GM21381 (cell line): ENCODE measurements at regions not wholly inside any gene's neighbourhood (a gene's known extent, or its start where the extent isn't known, plus 50 kb on each side); places are given as distances from the start of the nearest gene placed in this dataset.
A peak's percentile ranks its signal among the peaks of the same experiment; 100 is the strongest.
"Not testable (repeated sequence)": the region's sequence is repeated elsewhere in the genome, so short reads cannot be mapped to it uniquely, and the experiment has no call there.

Experiments used
- ATAC-seq: cut with Tn5 transposase; IDR thresholded peaks from one replicate; pipeline ENCODE4 v1.9.1; 2021; ENCODE audit warnings: mild to moderate bottlenecking, moderate library complexity; ENCODE audit not compliant: unreplicated experiment

GRCh38 chr4:163681208-163681821, 186.8 kb downstream of the TMA16 start:
- ATAC-seq, result no peak

GRCh38 chr4:163688856-163689255, 194.4 kb downstream of the TMA16 start:
- no peak for ATAC-seq

GRCh38 chr4:163693211-163693610, 198.7 kb downstream of the TMA16 start:
- ATAC-seq, result no peak

DNA sequence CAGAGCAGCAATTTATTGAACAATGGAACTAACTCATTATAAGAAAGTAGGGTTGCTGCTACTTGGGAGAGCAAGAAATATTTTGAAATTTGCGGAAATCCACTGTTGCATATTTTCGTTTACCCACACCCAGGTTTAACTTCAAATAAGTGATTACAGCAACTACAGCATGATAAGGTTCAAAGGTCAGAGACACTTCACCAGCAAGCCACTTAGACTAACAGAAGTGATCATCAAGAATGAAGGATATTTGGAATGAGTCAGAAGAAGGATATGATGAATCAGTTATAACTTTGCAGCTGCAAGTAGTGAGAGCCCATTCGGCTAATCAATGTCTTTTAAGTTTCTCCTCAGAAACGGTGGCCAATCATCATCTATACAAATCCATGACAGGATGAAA, 199.3 kb downstream of the TMA16 start:
- ATAC-seq, result no peak

DNA sequence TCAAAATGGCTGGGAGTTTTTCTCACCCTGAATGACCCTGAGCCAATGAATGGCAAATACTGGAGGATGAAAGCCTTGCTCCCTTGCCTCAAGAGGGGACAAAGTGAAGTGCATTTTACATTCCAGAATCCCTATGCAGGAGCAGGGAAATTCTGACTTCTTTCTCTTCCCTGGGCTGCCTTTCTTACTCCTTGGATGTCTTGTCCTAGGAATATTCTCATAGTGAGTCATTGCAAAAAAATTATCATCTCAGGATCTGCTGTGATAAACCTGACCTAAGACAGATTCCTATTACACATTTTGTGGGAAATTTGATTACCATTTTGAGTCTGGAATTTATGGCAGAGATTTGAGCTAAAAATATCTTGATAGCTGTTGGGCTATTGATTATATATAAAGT, 199.9 kb downstream of the TMA16 start:
- ATAC-seq, result no peak

DNA sequence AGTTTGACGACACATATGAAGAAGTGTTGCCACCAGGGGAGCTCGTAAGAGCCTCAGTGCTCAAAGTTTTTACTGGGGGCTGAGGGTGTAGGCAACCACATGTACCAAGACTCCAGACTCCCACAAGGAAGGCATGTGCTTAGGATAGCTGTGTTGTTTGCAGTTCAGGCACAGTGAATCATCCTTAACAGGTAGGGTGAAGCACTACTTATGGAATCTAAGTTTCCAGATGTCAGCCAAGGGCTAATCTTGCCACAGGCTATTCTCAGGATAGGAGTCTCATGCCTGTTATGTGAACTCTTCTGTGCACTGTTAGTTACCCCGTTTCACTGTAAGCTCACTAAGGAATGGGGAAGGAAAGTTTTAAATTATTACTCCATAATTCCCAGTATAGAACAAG, 202.6 kb downstream of the TMA16 start:
- ATAC-seq, result no peak

GRCh38 chr4:163700383-163700782, 205.9 kb downstream of the TMA16 start:
- ATAC-seq, result not testable (repeated sequence)

- peak; percentile 98 for ATAC-seq
Observed at GRCh38 chr4:163701916-163702315, 207.4 kb downstream of the TMA16 start.

DNA sequence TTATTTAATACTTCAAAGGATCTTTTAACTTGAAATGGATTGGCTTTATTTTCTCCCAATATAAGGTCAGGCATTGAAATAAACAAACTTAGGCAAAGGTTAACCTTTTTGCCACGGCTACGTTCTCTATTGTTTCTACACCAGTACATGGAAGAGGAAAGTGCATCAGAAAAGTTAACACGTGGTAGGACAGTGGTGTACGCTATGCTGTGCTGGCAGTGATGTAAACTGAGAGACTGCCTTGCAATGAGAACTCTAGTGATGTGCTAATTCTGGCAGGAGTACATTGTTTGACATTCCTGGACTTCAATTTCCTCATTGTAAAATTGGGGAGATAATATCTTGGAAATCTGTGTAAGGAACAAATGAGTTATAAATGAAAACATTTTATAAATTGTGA, 208.2 kb downstream of the TMA16 start:
- no peak for ATAC-seq

GRCh38 chr4:163703251-163703650, 208.8 kb downstream of the TMA16 start:
- ATAC-seq, result no peak

DNA sequence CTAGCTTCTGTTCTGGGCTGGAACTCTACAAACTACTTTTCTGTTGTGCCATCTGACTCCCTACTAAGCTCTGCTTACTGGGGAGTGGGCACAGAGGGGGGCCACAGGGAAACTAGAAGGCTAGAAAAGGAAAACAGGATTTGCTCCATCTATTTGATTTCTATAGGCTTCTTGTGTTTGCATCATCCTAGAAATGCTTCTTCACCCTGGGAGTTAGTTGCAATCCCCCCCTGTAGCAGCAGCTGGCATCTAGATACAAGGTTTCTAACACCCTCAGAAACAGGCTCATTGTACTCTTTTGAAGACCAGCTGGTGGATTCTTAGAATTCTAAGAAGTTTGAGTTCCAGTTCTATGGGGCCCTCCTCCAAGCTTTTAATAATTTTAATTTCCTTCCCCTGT, 213.4 kb downstream of the TMA16 start:
- ATAC-seq, result no peak

- ATAC-seq, result no peak
Observed at GRCh38 chr4:163709601-163710000, 215.1 kb downstream of the TMA16 start.

- ATAC-seq, result no peak
Observed at GRCh38 chr4:163710158-163710557, 215.7 kb downstream of the TMA16 start.

DNA sequence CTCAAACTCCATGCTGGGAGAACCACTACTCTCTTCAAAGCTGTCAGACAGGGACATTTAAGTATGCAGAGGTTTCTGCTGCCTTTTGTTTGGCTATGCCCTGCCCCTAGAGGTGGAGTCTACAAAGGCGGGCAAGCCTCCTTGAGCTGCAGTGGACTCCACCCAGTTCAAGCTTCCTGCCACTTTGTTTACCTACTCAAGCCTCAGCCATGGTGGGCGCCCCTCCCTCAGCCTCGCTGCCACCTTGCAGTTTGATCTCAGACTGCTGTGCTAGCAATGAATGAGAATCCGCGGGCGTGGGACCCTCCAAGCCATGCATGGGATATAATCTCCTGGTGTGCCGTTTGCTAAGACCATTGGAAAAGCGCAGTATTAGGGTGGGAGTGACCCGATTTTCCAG, 230.0 kb downstream of the TMA16 start:
- ATAC-seq, result not testable (repeated sequence)

GRCh38 chr4:163726641-163727040, 232.2 kb downstream of the TMA16 start:
- ATAC-seq, result no peak

GRCh38 chr4:163731071-163731470, 236.6 kb downstream of the TMA16 start:
- ATAC-seq, result no peak

- ATAC-seq, result no peak
Observed at GRCh38 chr4:163732473-163732872, 238.0 kb downstream of the TMA16 start.

DNA sequence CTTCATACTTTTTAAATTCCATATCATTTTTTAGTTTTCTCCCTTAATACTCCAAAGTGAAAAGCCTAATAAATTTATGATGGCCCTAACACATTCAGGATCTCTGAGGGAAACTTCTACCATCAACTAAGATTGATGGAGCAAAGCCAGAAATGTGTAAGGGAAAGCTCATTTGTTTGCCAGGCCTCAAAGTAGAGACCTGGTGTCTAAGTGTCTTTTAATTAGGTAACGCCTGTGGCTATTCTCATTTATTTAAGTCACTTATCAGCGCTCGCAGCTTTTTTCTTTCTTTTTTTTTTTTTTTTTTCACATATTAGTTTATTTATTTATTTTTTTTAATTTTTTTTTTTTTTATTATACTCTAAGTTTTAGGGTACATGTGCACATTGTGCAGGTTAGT, 242.4 kb downstream of the TMA16 start:
- no peak for ATAC-seq

DNA sequence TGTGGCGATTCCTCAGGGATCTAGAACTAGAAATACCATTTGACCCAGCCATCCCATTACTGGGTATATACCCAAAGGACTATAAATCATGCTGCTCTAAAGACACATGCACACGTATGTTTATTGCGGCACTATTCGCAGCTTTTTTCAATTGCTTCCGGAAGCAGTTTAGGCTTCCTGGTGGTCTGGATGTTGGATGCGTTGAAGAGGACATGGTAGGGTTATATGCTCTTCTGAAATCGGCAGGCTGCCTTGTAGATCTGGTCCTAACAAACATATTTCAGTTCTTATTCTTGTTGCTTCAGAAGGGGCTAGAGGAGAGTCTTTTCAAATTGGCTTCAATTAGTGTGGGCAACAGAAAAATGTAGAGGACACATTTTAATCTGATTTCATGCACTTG, 243.4 kb downstream of the TMA16 start:
- not testable (repeated sequence) for ATAC-seq

DNA sequence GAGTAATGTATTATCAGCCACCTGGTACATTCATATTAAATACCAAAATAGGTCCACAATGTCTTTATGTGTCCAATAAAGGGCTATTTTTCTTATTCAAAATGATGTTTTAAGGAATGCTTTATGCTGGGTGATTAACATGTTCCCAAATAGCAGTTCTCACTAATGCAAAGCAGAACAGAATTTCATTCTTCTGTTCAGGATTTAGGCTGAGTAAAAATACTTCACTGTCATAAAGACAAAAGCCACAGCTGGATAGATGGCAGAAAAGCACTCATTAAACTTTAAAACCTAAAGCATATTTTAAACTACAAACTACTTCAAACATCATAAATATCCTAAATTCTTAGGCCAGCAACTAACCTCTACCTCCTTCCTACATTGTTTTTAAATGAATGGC, 244.0 kb downstream of the TMA16 start:
- no peak for ATAC-seq

GRCh38 chr4:163744861-163745260, 250.4 kb downstream of the TMA16 start:
- peak; percentile 96 for ATAC-seq

- no peak for ATAC-seq
Observed at GRCh38 chr4:163747293-163747692, 252.8 kb downstream of the TMA16 start.

DNA sequence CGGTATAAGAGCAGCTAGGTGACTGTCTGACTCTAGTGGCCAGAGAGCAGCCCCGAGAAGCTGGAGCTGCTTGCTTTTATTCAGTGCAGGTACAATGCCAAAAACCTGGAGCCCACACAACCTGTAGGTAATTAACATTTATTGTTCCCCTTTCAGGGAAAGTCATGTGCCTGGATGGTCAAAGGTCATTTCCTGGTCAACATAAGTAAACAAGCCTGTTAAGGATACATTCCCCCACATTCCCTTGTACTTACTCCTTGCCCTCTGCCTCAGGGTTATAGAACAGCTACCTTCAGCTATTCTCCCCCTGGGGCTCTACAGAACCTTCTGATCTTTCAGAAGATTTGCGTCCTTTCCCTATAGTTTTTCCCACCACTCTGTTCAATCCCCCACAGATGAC, 253.4 kb downstream of the TMA16 start:
- no peak for ATAC-seq
